HEK293 (cell line): ENCODE measurements at regions not wholly inside any gene's neighbourhood (a gene's known extent, or its start where the extent isn't known, plus 50 kb on each side); places are given as distances from the start of the nearest gene placed in this dataset.

Source experiments
- CTCF ChIA-PET: fragments of 350-600 bp; formaldehyde crosslinking; extraction: SDS; loops from one replicate; lab custom pipeline; 2021; ENCODE audit warnings: antibody characterized with exemption; lab: Yijun Ruan, JAX
- POLR2A ChIA-PET: fragments of 300-600 bp; formaldehyde crosslinking; extraction: SDS; loops from one replicate; lab custom pipeline; 2020; ENCODE audit warnings: antibody characterized with exemption, inconsistent platforms; lab: Yijun Ruan, JAX
- H3K27ac ChIP-seq: fragments of 200-500 bp; sonication (Bioruptor generic); 2 replicates; pipeline ENCODE4 v1.5.1; 2014; ENCODE audit warnings: low read depth, low read length, control low read depth, inconsistent platforms; ENCODE audit errors: extremely low read depth
- H3K36me3 ChIP-seq, 2 experiments: fragments of 200-500 bp in 1 of 2; sonication (Bioruptor generic) in 1 of 2; 1 replicate in 1 of 2; 2 replicates in 1 of 2; pipeline ENCODE4 v1.5.1; 2014 to 2017; ENCODE audit warnings: inconsistent platforms in 2 of 2, low read length in 2 of 2; ENCODE audit not compliant: control insufficient read depth in 2 of 2, insufficient read depth in 1 of 2
- H3K4me1 ChIP-seq: fragments of 200-500 bp; sonication (Bioruptor generic); 2 replicates; pipeline ENCODE4 v1.5.1; 2014; ENCODE audit warnings: mild to moderate bottlenecking, low read length, inconsistent platforms; ENCODE audit not compliant: control insufficient read depth, insufficient read depth
- H3K4me3 ChIP-seq: 2 replicates; pipeline ENCODE4 v1.5.1; 2011; ENCODE audit warnings: low read depth, mild to moderate bottlenecking, control low read depth, low read length, moderate library complexity
- H3K9me3 ChIP-seq: fragments of 200-500 bp; sonication (Bioruptor generic); 2 replicates; pipeline ENCODE4 v1.5.1; 2014; ENCODE audit warnings: low read depth, low read length, inconsistent platforms; ENCODE audit not compliant: control insufficient read depth, insufficient read depth
- FEZF1 ChIP-seq: fragments of 450-650 bp; formaldehyde crosslinking; IDR thresholded peaks from 2 replicates; pipeline ENCODE4 v1.5.1; 2016; ENCODE audit warnings: missing biosample characterization, missing genetic modification characterization
- HOXD13 ChIP-seq: sonication (generic); formaldehyde crosslinking; IDR thresholded peaks from 2 replicates; pipeline ENCODE4 v1.8.0; 2022; ENCODE audit warnings: missing genetic modification reagents, borderline replicate concordance
- INSM2 ChIP-seq: fragments of 450-650 bp; formaldehyde crosslinking; IDR thresholded peaks from 2 replicates; pipeline ENCODE4 v1.5.1; 2016; ENCODE audit warnings: missing biosample characterization, missing genetic modification characterization
- KLF17 ChIP-seq: fragments of 450-650 bp; formaldehyde crosslinking; IDR thresholded peaks from 2 replicates; pipeline ENCODE4 v1.5.1; 2016; ENCODE audit warnings: missing biosample characterization, missing genetic modification characterization
- KLF7 ChIP-seq: fragments of 450-650 bp; formaldehyde crosslinking; IDR thresholded peaks from 2 replicates; pipeline ENCODE4 v1.5.1; 2016; ENCODE audit warnings: missing biosample characterization, missing genetic modification characterization, borderline replicate concordance
- SALL2 ChIP-seq: fragments of 450-650 bp; formaldehyde crosslinking; IDR thresholded peaks from 2 replicates; pipeline ENCODE4 v1.5.0; 2017; ENCODE audit warnings: missing biosample characterization, mild to moderate bottlenecking, missing genetic modification characterization, borderline replicate concordance
- SP2 ChIP-seq: fragments of 450-650 bp; formaldehyde crosslinking; IDR thresholded peaks from 2 replicates; pipeline ENCODE4 v1.5.1; 2016; ENCODE audit warnings: missing biosample characterization, missing genetic modification characterization
- YY2 ChIP-seq: fragments of 450-650 bp; formaldehyde crosslinking; IDR thresholded peaks from 2 replicates; pipeline ENCODE4 v1.5.1; 2016; ENCODE audit warnings: missing biosample characterization, missing genetic modification characterization
- ZFP3 ChIP-seq: fragments of 450-650 bp; formaldehyde crosslinking; IDR thresholded peaks from 2 replicates; pipeline ENCODE4 v1.5.1; 2016; ENCODE audit warnings: low read depth, missing biosample characterization, missing genetic modification characterization
- ZNF155 ChIP-seq: fragments of 450-650 bp; formaldehyde crosslinking; IDR thresholded peaks from 2 replicates; pipeline ENCODE4 v1.5.1; 2016; ENCODE audit warnings: missing biosample characterization, missing genetic modification characterization
- ZNF394 ChIP-seq: fragments of 450-650 bp; formaldehyde crosslinking; IDR thresholded peaks from 2 replicates; pipeline ENCODE4 v1.5.1; 2016; ENCODE audit warnings: missing biosample characterization, missing genetic modification characterization, mild to moderate bottlenecking, moderate library complexity, borderline replicate concordance
- ZNF404 ChIP-seq: fragments of 450-650 bp; formaldehyde crosslinking; IDR thresholded peaks from 2 replicates; pipeline ENCODE4 v1.5.1; 2017; ENCODE audit warnings: missing biosample characterization, missing genetic modification characterization
- ZNF433 ChIP-seq: fragments of 450-650 bp; formaldehyde crosslinking; IDR thresholded peaks from 2 replicates; pipeline ENCODE4 v1.5.1; 2016; ENCODE audit warnings: missing biosample characterization, missing genetic modification characterization, low read depth
- ZNF488 ChIP-seq: fragments of 450-650 bp; formaldehyde crosslinking; IDR thresholded peaks from 2 replicates; pipeline ENCODE4 v1.5.1; 2016; ENCODE audit warnings: missing biosample characterization, missing genetic modification characterization
- ZNF549 ChIP-seq: fragments of 450-650 bp; IDR thresholded peaks from 2 replicates; pipeline ENCODE4 v1.5.1; 2018; ENCODE audit warnings: missing biosample characterization, missing genetic modification characterization, mild to moderate bottlenecking, inconsistent platforms, moderate library complexity
- ZNF596 ChIP-seq: fragments of 450-650 bp; IDR thresholded peaks from 2 replicates; pipeline ENCODE4 v1.5.0; 2018; ENCODE audit warnings: missing biosample characterization, mild to moderate bottlenecking, missing genetic modification characterization, moderate library complexity
- ZNF600 ChIP-seq: fragments of 450-650 bp; formaldehyde crosslinking; IDR thresholded peaks from 2 replicates; pipeline ENCODE4 v1.5.1; 2016; ENCODE audit warnings: missing biosample characterization, missing genetic modification characterization
- ZNF645 ChIP-seq: fragments of 450-650 bp; formaldehyde crosslinking; IDR thresholded peaks from 2 replicates; pipeline ENCODE4; 2016; ENCODE audit warnings: missing biosample characterization, missing genetic modification characterization
- ZNF654 ChIP-seq: fragments of 450-650 bp; formaldehyde crosslinking; IDR thresholded peaks from 2 replicates; pipeline ENCODE4 v1.5.1; 2016; ENCODE audit warnings: low read depth, missing biosample characterization, missing genetic modification characterization
- ZNF677 ChIP-seq: fragments of 450-650 bp; IDR thresholded peaks from 2 replicates; pipeline ENCODE4 v1.5.0; 2018; ENCODE audit warnings: missing biosample characterization, mild to moderate bottlenecking, missing genetic modification characterization, moderate library complexity
- ZNF768 ChIP-seq: fragments of 450-650 bp; formaldehyde crosslinking; IDR thresholded peaks from 2 replicates; pipeline ENCODE4 v1.5.1; 2018; ENCODE audit warnings: missing biosample characterization, mild to moderate bottlenecking, missing genetic modification characterization
- ZNF791 ChIP-seq: fragments of 450-650 bp; formaldehyde crosslinking; IDR thresholded peaks from 2 replicates; pipeline ENCODE4 v1.5.1; 2016; ENCODE audit warnings: missing biosample characterization, missing genetic modification characterization
- ZSCAN18 ChIP-seq: fragments of 450-650 bp; formaldehyde crosslinking; IDR thresholded peaks from 2 replicates; pipeline ENCODE4 v1.5.1; 2016; ENCODE audit warnings: missing biosample characterization, missing genetic modification characterization
- TF ChIP-seq, protein P1 (sequence below): fragments of 450-650 bp; formaldehyde crosslinking; IDR thresholded peaks from 2 replicates; pipeline ENCODE4 v1.5.1; 2016; ENCODE audit warnings: missing biosample characterization, missing genetic modification characterization

- TF ChIP-seq ZNF394 (tag by site-specific recombination) (no peak), KLF7 (no peak), ZNF645 (tag by site-specific recombination) (no peak), KLF17 (tag by site-specific recombination) (no peak), INSM2 (no peak)
Measured at GRCh38 chr10:63030536-63030935, 102.6 kb upstream of the NRBF2 start (continued).

- Histone ChIP-seq H3K36me3 (no peaks in the 10 kb centered on the region; a peak in 1 of 3 replicates), H3K4me3 (no peak overlapping the region), H3K27ac (no peak overlapping the region), H3K9me3 (no peaks in the 10 kb centered on the region), H3K4me1 (no peaks in the 10 kb centered on the region)
- ChIA-PET CTCF (interaction anchor here (0.6 to 1.0 kb wide), 3 partner anchors 54 to 590 kb away, joined by 3 to 5 read pairs (median 3); no protein-coding TSS in a partner anchor), POLR2A (no interaction called here)
- TF ChIP-seq ZNF791 (tag by site-specific recombination) (no peak), ZNF677 (tag by site-specific recombination) (no peak), ZSCAN18 (tag by site-specific recombination) (no peak), ZNF155 (tag by site-specific recombination) (no peak), ZNF768 (tag by site-specific recombination) (no peak), ZNF654 (tag by site-specific recombination) (no peak), YY2 (no peak), SALL2 (tag by site-specific recombination) (no peak), ZNF404 (tag by site-specific recombination) (no peak), KLF17 (tag by site-specific recombination) (no peak), ZNF488 (tag by site-specific recombination) (no peak)
Measured at GRCh38 chr10:63027531-63027930, 105.6 kb upstream of the NRBF2 start.

- H3K9me3 ChIP-seq, result no peaks in the 10 kb centered on the region
- H3K4me1 ChIP-seq, result no peaks in the 10 kb centered on the region
- no peaks in the 10 kb centered on the region; a peak in 1 of 3 replicates for H3K36me3 ChIP-seq
- ChIA-PET CTCF (no interaction called here), POLR2A (no interaction called here)
- TF ChIP-seq INSM2 (no peak), ZNF600 (tag by site-specific recombination) (no peak), ZNF433 (tag by site-specific recombination) (no peak), ZNF549 (tag by site-specific recombination) (no peak), ZNF596 (no peak), ZFP3 (tag by site-specific recombination) (no peak), SP2 (tag by site-specific recombination) (no peak), FEZF1 (no peak), HOXD13 (no peak)
- TF ChIP-seq, protein P1, sequence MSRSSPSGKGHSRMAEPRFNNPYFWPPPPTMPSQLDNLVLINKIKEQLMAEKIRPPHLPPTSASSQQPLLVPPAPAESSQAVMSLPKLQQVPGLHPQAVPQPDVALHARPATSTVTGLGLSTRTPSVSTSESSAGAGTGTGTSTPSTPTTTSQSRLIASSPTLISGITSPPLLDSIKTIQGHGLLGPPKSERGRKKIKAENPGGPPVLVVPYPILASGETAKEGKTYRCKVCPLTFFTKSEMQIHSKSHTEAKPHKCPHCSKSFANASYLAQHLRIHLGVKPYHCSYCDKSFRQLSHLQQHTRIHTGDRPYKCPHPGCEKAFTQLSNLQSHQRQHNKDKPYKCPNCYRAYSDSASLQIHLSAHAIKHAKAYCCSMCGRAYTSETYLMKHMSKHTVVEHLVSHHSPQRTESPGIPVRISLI (tag by site-specific recombination), result no peak
- no peak overlapping the region for H3K4me3 ChIP-seq
- H3K27ac ChIP-seq, result no peak overlapping the region
Measured at GRCh38 chr10:63021225-63021624, 111.9 kb upstream of the NRBF2 start.
